Tibial artery (tissue), 4 donors: ENCODE measurements at regions not wholly inside any gene's neighbourhood (a gene's known extent, or its start where the extent isn't known, plus 50 kb on each side); places are given as distances from the start of the nearest gene placed in this dataset.

Source experiments
- DNase-seq, 2 donors: peaks; one replicate each; pipeline ENCODE4 v3.0.0-alpha.2; 2019
- H3K27ac ChIP-seq, 2 donors: fragments of 200-600 bp; sonication (generic) in 1 of 2; 1 replicate in 1 of 2; 2 replicates in 1 of 2; pipeline ENCODE4 v1.5.1; 2018 to 2019; ENCODE audit warnings: mild to moderate bottlenecking in 1 of 2
- H3K27me3 ChIP-seq, 2 donors: fragments of 200-600 bp; sonication (generic) in 1 of 2; one replicate each; pipeline versions ENCODE4 v1.5.1 to v1.6.0; 2016 to 2019
- H3K36me3 ChIP-seq, 3 donors: fragments of 200-600 bp; sonication (generic) in 2 of 3; one replicate each; pipeline ENCODE4 v1.5.1; 2016 to 2019; ENCODE audit warnings: mild to moderate bottlenecking in 2 of 3
- H3K4me1 ChIP-seq, 4 donors: fragments of 200-600 bp; sonication (generic) in 2 of 4; 1 replicate in 3 of 4; 2 replicates in 1 of 4; pipeline ENCODE4 v1.5.1; 2016 to 2019
- H3K4me3 ChIP-seq, 2 donors: fragments of 200-600 bp; sonication (generic) in 1 of 2; 1 replicate in 1 of 2; 2 replicates in 1 of 2; pipeline ENCODE4 v1.5.1; 2018 to 2019; ENCODE audit warnings: mild to moderate bottlenecking in 2 of 2
- H3K9me3 ChIP-seq, 3 donors: fragments of 200-600 bp; sonication (generic) in 1 of 3; one replicate each; pipeline ENCODE4 v1.5.1; 2016 to 2019
- CTCF ChIP-seq, 2 experiments: fragments of 200-600 bp in 1 of 2; fragments of 450-650 bp in 1 of 2; IDR thresholded peaks; one replicate each; pipeline ENCODE4 v1.5.1; 2017 to 2019; ENCODE audit warnings: antibody characterized with exemption in 2 of 2, mild to moderate bottlenecking in 1 of 2, moderate library complexity in 1 of 2
- intact Hi-C: fragments of 100-400 bp; cut with DNase I; formaldehyde crosslinking; loops from one replicate; pipeline ENCODE4 v1.15.0; 2023; ENCODE audit warnings: low total_unique reads

- Histone ChIP-seq H3K27me3 (no peaks in the 10 kb centered on the region), H3K27ac (no peak overlapping the region), H3K4me1 (no peaks in the 10 kb centered on the region), H3K36me3 (no peaks in the 10 kb centered on the region), H3K4me3 (no peak overlapping the region), H3K9me3 (no peaks in the 10 kb centered on the region)
- intact Hi-C loops = no loop called here
- TF ChIP-seq CTCF (IDR thresholded peaks at IDR 0.05) = no peak
- no peak for DNase-seq
These were observed 600.5 kb upstream of the GRIA3 start for GRCh38 chrX:122583551-122583950.

- no peaks in the 10 kb centered on the region for H3K4me1 ChIP-seq
- no peak overlapping the region for H3K4me3 ChIP-seq
- no peaks in the 10 kb centered on the region for H3K27me3 ChIP-seq
- intact Hi-C loops = no loop called here
- no peak for TF ChIP-seq CTCF (IDR thresholded peaks at IDR 0.05)
- H3K27ac ChIP-seq = no peak overlapping the region
- no peaks in the 10 kb centered on the region for H3K36me3 ChIP-seq
- H3K9me3 ChIP-seq = no peaks in the 10 kb centered on the region
- no peak for DNase-seq
These were observed 599.1 kb upstream of the GRIA3 start for GRCh38 chrX:122584981-122585380.

GRCh38 chrX:122586831-122587230 lies 597.2 kb upstream of the GRIA3 start:
- Histone ChIP-seq H3K27me3 (no peaks in the 10 kb centered on the region), H3K4me3 (no peak overlapping the region), H3K27ac (no peak overlapping the region), H3K9me3 (no peaks in the 10 kb centered on the region), H3K36me3 (no peaks in the 10 kb centered on the region), H3K4me1 (no peaks in the 10 kb centered on the region)
- DNase-seq = no peak
- intact Hi-C loops = no loop called here
- no peak for TF ChIP-seq CTCF (IDR thresholded peaks at IDR 0.05)

- no peak overlapping the region for H3K27ac ChIP-seq
- H3K4me1 ChIP-seq = no peaks in the 10 kb centered on the region
- H3K27me3 ChIP-seq = no peaks in the 10 kb centered on the region
- no peaks in the 10 kb centered on the region for H3K36me3 ChIP-seq
- intact Hi-C loops = no loop called here
- no peaks in the 10 kb centered on the region for H3K9me3 ChIP-seq
- no peak for DNase-seq
- H3K4me3 ChIP-seq = no peak overlapping the region
- TF ChIP-seq CTCF (IDR thresholded peaks at IDR 0.05) = no peak
These were observed 592.5 kb upstream of the GRIA3 start for GRCh38 chrX:122591546-122591945.

GRCh38 chrX:122596998-122597397 lies 587.1 kb upstream of the GRIA3 start:
- Histone ChIP-seq H3K27me3 (no peaks in the 10 kb centered on the region), H3K4me1 (no peaks in the 10 kb centered on the region), H3K4me3 (no peak overlapping the region), H3K36me3 (no peaks in the 10 kb centered on the region), H3K27ac (no peak overlapping the region), H3K9me3 (no peaks in the 10 kb centered on the region)
- TF ChIP-seq CTCF (IDR thresholded peaks at IDR 0.05) = no peak
- intact Hi-C loops = no loop called here
- no peak for DNase-seq

GRCh38 chrX:122622795-122623194 lies 561.3 kb upstream of the GRIA3 start:
- Histone ChIP-seq H3K36me3 (no peaks in the 10 kb centered on the region), H3K9me3 (no peaks in the 10 kb centered on the region), H3K27me3 (no peaks in the 10 kb centered on the region), H3K4me1 (no peaks in the 10 kb centered on the region), H3K27ac (no peak overlapping the region), H3K4me3 (no peak overlapping the region)
- DNase-seq = no peak
- intact Hi-C loops = no loop called here
- TF ChIP-seq CTCF (IDR thresholded peaks at IDR 0.05) = no peak
